Caco-2 (cell line): ENCODE measurements at regions not wholly inside any gene's neighbourhood (a gene's known extent, or its start where the extent isn't known, plus 50 kb on each side); places are given as distances from the start of the nearest gene placed in this dataset.

Experiments
- BruUV-seq: library from RNA; stranded (reverse); fragments of 400-500 nt; replicated peaks from 2 replicates; lab custom pipeline; 2021; lab: Mats Ljungman, UMichigan
- CTCF ChIA-PET: fragments of 300-600 bp; sonication (Branson Sonifier 250); formaldehyde crosslinking; loops from one replicate; lab custom pipeline; 2022; ENCODE audit warnings: antibody characterized with exemption; lab: Charles Lee
- POLR2A ChIA-PET: fragments of 300-600 bp; sonication (Branson Sonifier 250); formaldehyde crosslinking; loops from one replicate; lab custom pipeline; 2022; ENCODE audit warnings: antibody characterized with exemption; lab: Charles Lee
- DNase-seq, 2 experiments: peaks; one replicate each; pipeline versions ENCODE4 v3.0.0 to v3.0.0-alpha.2; 2020 to 2022
- H3K27me3 ChIP-seq: replicated peaks from 2 replicates; pipeline ENCODE4 v1.6.0; 2011; ENCODE audit warnings: low read length; ENCODE audit not compliant: control insufficient read depth, insufficient read depth
- H3K36me3 ChIP-seq: 2 replicates; pipeline ENCODE4 v1.5.1; 2011; ENCODE audit warnings: low read length; ENCODE audit not compliant: control insufficient read depth, insufficient read depth
- H3K4me1 ChIP-seq: fragments of 250-450 bp; sonication (Bioruptor Pico); 2 replicates; pipeline ENCODE4 v1.5.1; 2020; ENCODE audit warnings: mild to moderate bottlenecking
- H3K4me3 ChIP-seq: 2 replicates; pipeline ENCODE4 v1.5.1; 2011; ENCODE audit warnings: low read depth, mild to moderate bottlenecking, control low read depth, low read length
- H3K9me3 ChIP-seq: fragments of 250-450 bp; sonication (Bioruptor Pico); 2 replicates; pipeline ENCODE4 v1.5.1; 2020; ENCODE audit warnings: mild to moderate bottlenecking, moderate library complexity
- H3K27ac Mint-ChIP-seq: one replicate; pipeline ENCODE4 v1.8.0; 2022; ENCODE audit warnings: mixed read lengths; ENCODE audit not compliant: unreplicated experiment
- H3K27me3 Mint-ChIP-seq: one replicate; pipeline ENCODE4 v1.8.0; 2022; ENCODE audit warnings: mixed read lengths; ENCODE audit not compliant: insufficient read depth, unreplicated experiment
- H3K36me3 Mint-ChIP-seq: one replicate; pipeline ENCODE4 v1.8.0; 2022; ENCODE audit warnings: mild to moderate bottlenecking, mixed read lengths; ENCODE audit not compliant: insufficient read depth, unreplicated experiment
- H3K4me1 Mint-ChIP-seq: one replicate; pipeline ENCODE4 v1.8.0; 2022; ENCODE audit warnings: low read depth, mixed read lengths; ENCODE audit not compliant: unreplicated experiment
- H3K4me3 Mint-ChIP-seq: one replicate; pipeline ENCODE4 v1.8.0; 2022; ENCODE audit warnings: mild to moderate bottlenecking, moderate library complexity, mixed read lengths; ENCODE audit not compliant: unreplicated experiment
- H3K9me3 Mint-ChIP-seq: one replicate; pipeline ENCODE4 v1.8.0; 2022; ENCODE audit warnings: mixed read lengths; ENCODE audit not compliant: unreplicated experiment
- CTCF ChIP-seq, 2 experiments: fragments of 200-600 bp in 1 of 2; IDR thresholded peaks; 1 replicate in 1 of 2; 2 replicates in 1 of 2; pipeline versions ENCODE4 v1.5.1 to v1.8.0; 2011 to 2022; ENCODE audit warnings: antibody characterized with exemption in 1 of 2, control low read depth in 1 of 2, inconsistent platforms in 1 of 2, low read depth in 1 of 2, low read length in 1 of 2, mild to moderate bottlenecking in 1 of 2, moderate library complexity in 1 of 2; ENCODE audit not compliant: insufficient read depth in 1 of 2, severe bottlenecking in 1 of 2, unreplicated experiment in 1 of 2
- intact Hi-C: fragments of 100-400 bp; cut with micrococcal nuclease; formaldehyde crosslinking; loops from one replicate; pipeline ENCODE4 v1.10.0; 2022; ENCODE audit not compliant: unreplicated experiment

- Histone ChIP-seq H3K4me1 (no peaks in the 10 kb centered on the region), H3K4me3 (no peak overlapping the region), H3K9me3 (no peaks in the 10 kb centered on the region), H3K36me3 (no peaks in the 10 kb centered on the region), H3K27me3 (no peaks in the 10 kb centered on the region)
- no peak overlapping the region for H3K4me3 Mint-ChIP-seq
- POLR2A ChIA-PET = no interaction called here
- DNase-seq = no peak
- CTCF ChIA-PET = no interaction called here
- no peak overlapping the region for H3K27ac Mint-ChIP-seq
- intact Hi-C loops = no loop called here
- H3K36me3 Mint-ChIP-seq = no peaks in the 10 kb centered on the region
- BruUV-seq = no TSS peak
- H3K9me3 Mint-ChIP-seq = no peaks in the 10 kb centered on the region
- no peaks in the 10 kb centered on the region for H3K4me1 Mint-ChIP-seq
- no peak for TF ChIP-seq CTCF (IDR thresholded peaks at IDR 0.05; ENCODE audit: insufficient read depth in 1 of 2, low read depth in 1 of 2, low read length in 1 of 2, severe bottlenecking in 1 of 2, unreplicated experiment in 1 of 2)
- no peaks in the 10 kb centered on the region for H3K27me3 Mint-ChIP-seq
These were observed 100.8 kb upstream of the TLE4 start for GRCh38 chr9:79470954-79471353.

DNA sequence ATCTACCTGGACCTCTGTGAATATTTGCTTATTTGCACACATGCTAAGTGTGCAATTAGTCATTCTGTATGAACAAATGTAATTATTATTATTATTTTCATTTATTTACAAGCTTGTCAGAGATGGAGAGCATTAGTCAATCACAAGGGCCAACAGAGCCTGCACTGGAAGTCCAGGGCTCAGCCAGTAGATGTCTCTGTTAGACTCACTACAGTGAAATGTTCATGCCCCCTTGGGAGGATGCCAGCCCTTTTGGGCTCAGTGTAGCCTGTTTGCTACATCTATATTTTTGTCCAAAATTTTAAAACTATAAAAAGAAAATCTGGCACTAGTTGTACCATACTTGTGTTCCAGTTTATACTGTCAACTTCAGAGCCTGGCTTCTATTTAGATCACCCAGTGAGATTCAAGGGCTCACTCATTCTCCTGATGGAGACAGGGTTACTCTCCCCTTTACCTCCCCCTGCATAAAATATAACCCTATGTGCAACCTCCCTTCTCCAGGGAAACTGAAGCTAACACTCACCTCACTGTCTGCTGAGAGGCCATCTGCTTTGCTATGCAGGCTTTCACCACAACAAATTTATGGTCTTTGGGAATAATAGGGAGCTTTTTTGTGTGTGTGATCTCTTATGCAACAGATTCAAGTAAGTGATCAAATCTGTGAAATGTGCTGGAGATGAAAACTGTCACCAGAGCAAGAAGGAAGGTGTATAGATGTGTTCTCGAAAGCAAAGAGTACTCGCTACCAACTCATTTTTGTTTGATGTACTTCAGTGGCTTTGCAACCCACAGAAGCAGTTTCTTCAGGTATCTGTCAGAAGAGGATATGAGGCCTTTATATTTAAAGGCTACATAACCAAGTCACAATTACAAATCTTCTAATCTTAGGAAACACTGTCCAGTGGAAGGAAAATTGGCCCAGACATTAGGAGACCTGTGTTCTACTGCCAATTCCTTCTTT lies 99.9 kb upstream of the TLE4 start:
- no peak overlapping the region for H3K4me3 Mint-ChIP-seq

GRCh38 chr9:79473704-79474103 lies 98.1 kb upstream of the TLE4 start:
- BruUV-seq = no TSS peak
- Mint-ChIP-seq H3K27me3 (no peaks in the 10 kb centered on the region), H3K36me3 (no peaks in the 10 kb centered on the region), H3K27ac (no peak overlapping the region), H3K4me3 (no peak overlapping the region), H3K4me1 (no peaks in the 10 kb centered on the region), H3K9me3 (no peaks in the 10 kb centered on the region)
- no peaks in the 10 kb centered on the region for H3K27me3 ChIP-seq
- DNase-seq = no peak
- POLR2A ChIA-PET = no interaction called here
- no peaks in the 10 kb centered on the region for H3K36me3 ChIP-seq
- CTCF ChIA-PET = no interaction called here
- intact Hi-C loops = no loop called here
- no peaks in the 10 kb centered on the region for H3K4me1 ChIP-seq
- H3K4me3 ChIP-seq = no peak overlapping the region
- no peak for TF ChIP-seq CTCF (IDR thresholded peaks at IDR 0.05; ENCODE audit: insufficient read depth in 1 of 2, low read depth in 1 of 2, low read length in 1 of 2, severe bottlenecking in 1 of 2, unreplicated experiment in 1 of 2)
- H3K9me3 ChIP-seq = no peaks in the 10 kb centered on the region

More for the DNA sequence above, 99.9 kb upstream of the TLE4 start:
- BruUV-seq = no TSS peak
- no peaks in the 10 kb centered on the region for H3K4me1 Mint-ChIP-seq
- ChIA-PET POLR2A (no interaction called here), CTCF (no interaction called here)
- DNase-seq = no peak
- no peaks in the 10 kb centered on the region for H3K9me3 Mint-ChIP-seq
- no peaks in the 10 kb centered on the region for H3K27me3 Mint-ChIP-seq
- no peaks in the 10 kb centered on the region for H3K36me3 ChIP-seq
- no peaks in the 10 kb centered on the region for H3K9me3 ChIP-seq
- intact Hi-C loops = no loop called here
- TF ChIP-seq CTCF (IDR thresholded peaks at IDR 0.05; ENCODE audit: insufficient read depth in 1 of 2, low read depth in 1 of 2, low read length in 1 of 2, severe bottlenecking in 1 of 2, unreplicated experiment in 1 of 2) = no peak
- no peaks in the 10 kb centered on the region for H3K36me3 Mint-ChIP-seq
- H3K4me1 ChIP-seq = no peaks in the 10 kb centered on the region
- no peak overlapping the region for H3K27ac Mint-ChIP-seq
- no peak overlapping the region for H3K4me3 ChIP-seq
- H3K27me3 ChIP-seq = no peaks in the 10 kb centered on the region
